Astrocyte of the cerebellum (primary cell): ENCODE measurements at regions not wholly inside any gene's neighbourhood (a gene's known extent, or its start where the extent isn't known, plus 50 kb on each side); places are given as distances from the start of the nearest gene placed in this dataset.

Experiments
- DNase-seq: peaks from one replicate; pipeline ENCODE4 v3.0.0-alpha.2; 2011; ENCODE audit warnings: low read depth
- H3K4me3 ChIP-seq: 2 replicates; pipeline ENCODE4 v1.5.1; 2011; ENCODE audit warnings: mild to moderate bottlenecking, low read depth, low read length, moderate library complexity
- CTCF ChIP-seq: IDR thresholded peaks from 2 replicates; pipeline ENCODE4 v1.5.1; 2012; ENCODE audit warnings: low read length, low read depth, moderate library complexity, mild to moderate bottlenecking; ENCODE audit errors: missing control alignments
- in situ Hi-C: cut with HindIII; loops from 2 replicates; pipeline ENCODE4 v1.10.0; 2017; ENCODE audit warnings: low sequenced_read_pairs

- DNase-seq, result no peak
- no peak overlapping the region for H3K4me3 ChIP-seq
- in situ Hi-C loops, result no loop called here
- TF ChIP-seq CTCF, result no peak
Observed at GRCh38 chr20:20953738-20954618, 152.2 kb downstream of the LINC00237 start.

GRCh38 chr20:20950620-20951019, 155.5 kb downstream of the LINC00237 start:
- in situ Hi-C loops, result no loop called here
- no peak overlapping the region for H3K4me3 ChIP-seq
- no peak for DNase-seq
- TF ChIP-seq CTCF, result no peak

GRCh38 chr20:20946122-20946759, 159.9 kb downstream of the LINC00237 start:
- in situ Hi-C loops, result no loop called here
- no peak overlapping the region for H3K4me3 ChIP-seq
- DNase-seq, result no peak
- TF ChIP-seq CTCF, result no peak

- in situ Hi-C loops, result no loop called here
- H3K4me3 ChIP-seq, result no peak overlapping the region
- no peak for DNase-seq
- TF ChIP-seq CTCF, result no peak
Observed at GRCh38 chr20:20941468-20941889, 164.7 kb downstream of the LINC00237 start.

- DNase-seq, result no peak
- H3K4me3 ChIP-seq, result no peak overlapping the region
- in situ Hi-C loops, result no loop called here
- no peak for TF ChIP-seq CTCF
Observed at GRCh38 chr20:20939006-20939405, 167.2 kb downstream of the LINC00237 start.

GRCh38 chr20:20938599-20938998, 167.6 kb downstream of the LINC00237 start:
- no peak overlapping the region for H3K4me3 ChIP-seq
- in situ Hi-C loops, result no loop called here
- TF ChIP-seq CTCF, result no peak
- DNase-seq, result no peak
